ENCODE measurements at regions not wholly inside any gene's neighbourhood (a gene's known extent, or its start where the extent isn't known, plus 50 kb on each side); places are given as distances from the start of the nearest gene placed in this dataset.

GRCh38 chr7:9241826-9242225, 808.4 kb downstream of the NXPH1 start:
- TF ChIP-seq, protein P1, sequence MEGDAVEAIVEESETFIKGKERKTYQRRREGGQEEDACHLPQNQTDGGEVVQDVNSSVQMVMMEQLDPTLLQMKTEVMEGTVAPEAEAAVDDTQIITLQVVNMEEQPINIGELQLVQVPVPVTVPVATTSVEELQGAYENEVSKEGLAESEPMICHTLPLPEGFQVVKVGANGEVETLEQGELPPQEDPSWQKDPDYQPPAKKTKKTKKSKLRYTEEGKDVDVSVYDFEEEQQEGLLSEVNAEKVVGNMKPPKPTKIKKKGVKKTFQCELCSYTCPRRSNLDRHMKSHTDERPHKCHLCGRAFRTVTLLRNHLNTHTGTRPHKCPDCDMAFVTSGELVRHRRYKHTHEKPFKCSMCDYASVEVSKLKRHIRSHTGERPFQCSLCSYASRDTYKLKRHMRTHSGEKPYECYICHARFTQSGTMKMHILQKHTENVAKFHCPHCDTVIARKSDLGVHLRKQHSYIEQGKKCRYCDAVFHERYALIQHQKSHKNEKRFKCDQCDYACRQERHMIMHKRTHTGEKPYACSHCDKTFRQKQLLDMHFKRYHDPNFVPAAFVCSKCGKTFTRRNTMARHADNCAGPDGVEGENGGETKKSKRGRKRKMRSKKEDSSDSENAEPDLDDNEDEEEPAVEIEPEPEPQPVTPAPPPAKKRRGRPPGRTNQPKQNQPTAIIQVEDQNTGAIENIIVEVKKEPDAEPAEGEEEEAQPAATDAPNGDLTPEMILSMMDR (IDR thresholded peaks at IDR 0.05; ENCODE audit: poor library complexity) = no peak
- TF ChIP-seq EZH2 (IDR thresholded peaks at IDR 0.05; ENCODE audit: borderline replicate concordance) (no peak), EZH2phosphoT487 (IDR thresholded peaks at IDR 0.05; ENCODE audit: low read depth, severe bottlenecking, unreplicated experiment) (no peak)

Data from hepatocyte (in vitro differentiated cells).